GM18951 (cell line): ENCODE measurements at regions not wholly inside any gene's neighbourhood (a gene's known extent, or its start where the extent isn't known, plus 50 kb on each side); places are given as distances from the start of the nearest gene placed in this dataset.

Source experiments
- POLR2A ChIP-seq: IDR thresholded peaks from 4 replicates; pipeline ENCODE4 v1.6.1; 2011; ENCODE audit warnings: mild to moderate bottlenecking; ENCODE audit not compliant: insufficient read length, insufficient read depth; ENCODE audit errors: extremely low read depth
- in situ Hi-C: fragments of 300-500 bp; cut with MboI; formaldehyde crosslinking; loops from one replicate; pipeline ENCODE4 v1.12.0; 2022; ENCODE audit warnings: low sequenced_read_pairs, mixed read lengths, inconsistent platforms; ENCODE audit not compliant: unreplicated experiment

- in situ Hi-C loops = no loop called here
- no peak for TF ChIP-seq POLR2A
Observed at GRCh38 chr20:59520814-59521213, 83.5 kb upstream of the PHACTR3 start.

GRCh38 chr20:59525500-59526241 is 78.7 kb upstream of the PHACTR3 start:
- no peak for TF ChIP-seq POLR2A
- in situ Hi-C loops = no loop called here

- no peak for TF ChIP-seq POLR2A
- in situ Hi-C loops = no loop called here
Observed at GRCh38 chr20:59526242-59527225, 77.8 kb upstream of the PHACTR3 start.

GRCh38 chr20:59530782-59531181 is 73.6 kb upstream of the PHACTR3 start:
- in situ Hi-C loops = no loop called here
- no peak for TF ChIP-seq POLR2A

- no peak for TF ChIP-seq POLR2A
- in situ Hi-C loops = no loop called here
Observed at GRCh38 chr20:59537991-59538390, 66.3 kb upstream of the PHACTR3 start.

GRCh38 chr20:59547596-59547995 is 56.7 kb upstream of the PHACTR3 start:
- TF ChIP-seq POLR2A = no peak
- in situ Hi-C loops = no loop called here
